Pancreas (tissue), 10 donors: ENCODE measurements at regions not wholly inside any gene's neighbourhood (a gene's known extent, or its start where the extent isn't known, plus 50 kb on each side); places are given as distances from the start of the nearest gene placed in this dataset.

Source experiments
- ATAC-seq, 4 donors: fragments of 200-7000 bp; cut with Tn5 transposase; one replicate each; pipeline versions ENCODE4 v1.8.0 to v1.9.1; 2020; ENCODE audit warnings: mild to moderate bottlenecking in 4 of 4, moderate library complexity in 4 of 4
- DNase-seq, 6 donors: peaks; one replicate each; pipeline ENCODE4 v3.0.0-alpha.2; 2020
- FAIRE-seq: peaks from 2 replicates; lab custom pipeline; 2012; peaks lifted over from hg19 to GRCh38; lab: Jason Lieb, UNC
- H3K27ac ChIP-seq, 4 donors: fragments of 200-600 bp; sonication (generic); 1 replicate in 3 of 4; 2 replicates in 1 of 4; pipeline versions ENCODE4 v1.5.0 to v1.8.0; 2020
- H3K27me3 ChIP-seq, 4 donors: fragments of 200-600 bp; one replicate each; pipeline ENCODE4 v1.8.0; 2021
- H3K36me3 ChIP-seq, 3 donors: fragments of 200-600 bp; sonication (generic) in 1 of 3; one replicate each; pipeline versions ENCODE4 v1.5.0 to v1.8.0; 2020 to 2021
- H3K4me1 ChIP-seq, 3 donors: fragments of 200-600 bp; one replicate each; pipeline ENCODE4 v1.8.0; 2021
- H3K4me3 ChIP-seq, 4 donors: fragments of 200-600 bp; sonication (generic) in 2 of 4; one replicate each; pipeline versions ENCODE4 v1.5.0 to v1.8.0; 2020 to 2021
- H3K9me3 ChIP-seq, 4 donors: fragments of 200-600 bp; one replicate each; pipeline ENCODE4 v1.8.0; 2021
- CTCF ChIP-seq, 4 donors: fragments of 200-600 bp; sonication (generic) in 3 of 4; IDR thresholded peaks; one replicate each; pipeline versions ENCODE4 v1.5.0 to v1.8.0; 2021; ENCODE audit warnings: antibody characterized with exemption in 4 of 4
- WGBS, 2 donors: extraction: QIAGEN DNeasy Blood & Tissue Kit; methylation state at CpG; one replicate each; pipeline ENCODE4 v1.1.7; 2013; 5-methylcytosine and 5-hydroxymethylcytosine counted together
- intact Hi-C, 3 donors: fragments of 100-400 bp; cut with DNase I; formaldehyde crosslinking; loops; one replicate each; pipeline versions ENCODE4 v1.11.1 to v1.14.2; 2022
- donor health status: healthy with polysubstance abuse.
- donor health status: DM: no; HTN: no; CAD: no; lungs with moderate emphysema.
- donor health status: DM: no; HTN: no; CAD: no.
- donor health status: control.
- donor health status: control.
- donor health status: Bipolar disorder and iron deficiency.
- donor health status: DM: yes; HTN: yes; CAD: no.
- donor health status: DM: no; HTN: no; CAD: no.
- donor health status: DM: no; HTN: no; CAD: no.
- donor health status: DM: yes; HTN: yes; CAD: no.

DNA sequence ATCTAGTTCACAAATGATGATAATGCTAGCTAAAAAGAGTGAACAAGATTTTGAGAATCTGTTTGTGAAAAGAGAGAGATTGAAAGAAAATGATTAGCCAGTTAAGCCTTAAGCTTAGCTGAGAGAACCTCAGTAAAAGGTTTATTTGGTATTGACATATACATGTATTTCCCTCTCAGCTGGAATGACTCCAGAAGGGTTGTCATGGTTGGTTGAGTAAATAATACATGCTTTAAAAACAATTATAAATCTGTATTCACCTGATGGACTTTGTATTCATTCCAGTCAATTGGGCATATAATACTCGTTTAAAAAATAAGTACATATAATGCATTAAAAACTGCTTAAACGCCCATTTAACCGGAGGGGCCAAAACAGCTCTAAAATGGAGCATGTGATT, 181.4 kb downstream of the GRB14 start:
- peaks cover 0 to 6% (median 0%) of the 10 kb centered on the region in 4 donors for H3K27me3 ChIP-seq
- no peaks in the 10 kb centered on the region for H3K4me1 ChIP-seq
- no peaks in the 10 kb centered on the region for H3K9me3 ChIP-seq
- 81 to 84% methylated on average over 3 of the region's 3 CpGs for WGBS, 2 donors
- H3K4me3 ChIP-seq, result no peak overlapping the region
- no peak overlapping the region for H3K27ac ChIP-seq
- no peaks in the 10 kb centered on the region for H3K36me3 ChIP-seq
- intact Hi-C loops, result no loop called here
- no peak for ATAC-seq
- TF ChIP-seq CTCF (IDR thresholded peaks at IDR 0.05), result no peak
- DNase-seq, result no peak
- no peak for FAIRE-seq

DNA sequence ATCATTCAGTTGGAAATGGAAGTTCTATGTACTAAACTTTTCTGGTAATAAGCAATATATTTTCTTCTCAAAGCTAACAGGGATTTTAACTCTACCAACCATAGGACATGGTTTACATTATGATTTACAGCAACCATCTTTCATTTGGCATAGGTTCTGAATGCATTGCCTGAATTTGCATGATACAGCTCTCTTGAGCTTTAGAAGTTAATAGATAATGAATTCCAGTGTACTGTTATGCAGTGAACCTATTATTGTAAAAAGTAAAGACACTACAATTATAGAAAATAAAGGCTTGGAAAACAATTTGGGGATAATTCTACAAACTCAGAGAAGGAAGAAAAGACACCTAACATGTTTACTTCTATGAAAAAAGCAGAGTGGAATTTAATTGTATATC, 182.0 kb downstream of the GRB14 start:
- Histone ChIP-seq H3K27me3 (peaks cover 0 to 2% (median 0%) of the 10 kb centered on the region in 4 donors), H3K36me3 (no peaks in the 10 kb centered on the region), H3K27ac (no peak overlapping the region), H3K4me3 (no peak overlapping the region), H3K4me1 (no peaks in the 10 kb centered on the region), H3K9me3 (no peaks in the 10 kb centered on the region)
- intact Hi-C loops, result no loop called here
- TF ChIP-seq CTCF (IDR thresholded peaks at IDR 0.05), result no peak
- no peak for ATAC-seq
- DNase-seq, result no peak
- no peak for FAIRE-seq

DNA sequence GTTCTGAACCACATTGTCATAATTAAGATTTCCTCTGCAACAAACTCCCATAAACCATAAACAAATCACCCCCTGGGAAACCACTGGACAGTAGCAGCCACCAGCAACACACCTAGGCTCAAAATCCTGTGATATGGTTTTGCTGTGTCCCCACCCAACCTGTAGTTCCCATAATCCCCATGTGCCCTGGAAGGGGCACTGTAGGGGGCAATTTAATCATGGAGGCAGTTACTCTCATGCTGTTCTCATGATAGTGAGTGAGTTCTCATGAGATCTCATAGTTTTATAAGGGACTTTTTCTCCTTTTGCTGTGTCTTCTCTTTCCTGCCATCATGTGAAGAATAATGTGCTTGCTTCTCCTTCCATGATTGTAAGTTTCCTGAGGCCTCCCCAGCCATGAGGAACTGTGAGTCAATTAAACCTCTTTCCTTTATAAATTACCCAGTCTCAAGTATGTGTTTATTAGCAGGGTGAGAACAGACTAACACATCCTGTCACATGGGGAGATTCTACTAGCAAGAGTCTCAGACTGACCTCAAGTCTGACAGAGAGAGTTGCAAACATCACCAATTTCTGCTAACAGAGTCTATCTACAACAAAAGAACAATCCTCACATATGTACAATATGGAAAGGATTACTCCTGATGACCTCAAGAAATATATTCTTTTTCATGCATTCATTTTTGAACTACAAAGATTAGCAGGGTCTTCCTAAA, 182.6 kb downstream of the GRB14 start:
- Histone ChIP-seq H3K27ac (no peak overlapping the region), H3K4me3 (no peak overlapping the region), H3K4me1 (no peaks in the 10 kb centered on the region), H3K9me3 (no peaks in the 10 kb centered on the region), H3K36me3 (no peaks in the 10 kb centered on the region), H3K27me3 (no peaks in the 10 kb centered on the region)
- ATAC-seq (no peak), FAIRE-seq (no peak), DNase-seq (no peak)
- TF ChIP-seq CTCF (IDR thresholded peaks at IDR 0.05), result no peak
- intact Hi-C loops, result no loop called here

- Histone ChIP-seq H3K4me1 (no peaks in the 10 kb centered on the region), H3K27me3 (no peaks in the 10 kb centered on the region), H3K27ac (no peak overlapping the region), H3K36me3 (no peaks in the 10 kb centered on the region), H3K4me3 (no peak overlapping the region), H3K9me3 (no peaks in the 10 kb centered on the region)
- FAIRE-seq (no peak), DNase-seq (no peak), ATAC-seq (no peak)
- intact Hi-C loops, result no loop called here
- TF ChIP-seq CTCF (IDR thresholded peaks at IDR 0.05), result no peak
- WGBS, 2 donors, result 35 to 38% methylated on average over 3 of the region's 3 CpGs
Observed at GRCh38 chr2:164436131-164436530, 185.2 kb downstream of the GRB14 start.

DNA sequence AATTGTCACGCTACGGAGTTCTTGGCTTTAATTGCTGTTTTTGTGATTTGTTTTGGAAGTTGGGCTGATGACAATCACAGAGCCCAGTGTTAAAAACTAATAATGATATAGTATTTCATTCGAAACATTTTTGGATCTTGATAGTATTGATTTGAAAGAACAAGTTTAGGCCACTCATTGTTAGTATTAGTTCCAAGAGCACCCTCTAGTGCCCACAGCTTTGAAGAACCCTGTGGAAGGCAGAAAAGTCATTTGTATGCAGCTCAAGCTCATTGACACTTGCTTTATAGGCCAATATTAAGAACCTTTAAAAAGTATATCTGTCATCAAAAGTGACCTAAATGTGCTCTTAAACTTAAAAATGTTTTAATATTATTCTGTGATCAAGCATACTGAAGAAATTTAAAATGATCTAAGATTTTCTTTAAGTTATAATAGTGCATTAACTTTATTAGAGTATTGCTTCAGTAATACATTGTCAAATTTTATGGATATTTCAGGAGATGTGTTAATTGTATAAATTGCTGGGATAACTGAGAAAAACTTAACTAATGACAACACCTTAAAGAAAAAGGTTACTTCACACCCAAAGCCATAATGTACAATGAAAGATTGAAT, 191.0 kb downstream of the GRB14 start:
- ATAC-seq (peak in 3 of 4 donors; percentile 62 to 66 (median 65)), DNase-seq (peak in 2 of 6 donors; percentile 15 to 23), FAIRE-seq (peak; percentile 51)
- TF ChIP-seq CTCF (IDR thresholded peaks at IDR 0.05), result peak in 2 of 4 donors; percentile 2 to 24
- Histone ChIP-seq H3K36me3 (no peaks in the 10 kb centered on the region), H3K9me3 (no peaks in the 10 kb centered on the region), H3K4me3 (no peak overlapping the region), H3K27ac (no peak overlapping the region), H3K27me3 (peaks cover 0 to 3% (median 0%) of the 10 kb centered on the region in 4 donors), H3K4me1 (no peaks in the 10 kb centered on the region)
- intact Hi-C loops, result no loop called here
- 64 to 67% methylated on average over 3 of the region's 3 CpGs for WGBS, 2 donors
